GM12878 (cell line): ENCODE measurements at regions not wholly inside any gene's neighbourhood (a gene's known extent, or its start where the extent isn't known, plus 50 kb on each side); places are given as distances from the start of the nearest gene placed in this dataset.

Source experiments
- CHD1 ChIP-seq: IDR thresholded peaks from 2 replicates; pipeline ENCODE4 v1.6.1; 2012; ENCODE audit warnings: low read depth, low read length, improper control_type of control experiment
- CREM ChIP-seq: IDR thresholded peaks from 2 replicates; pipeline ENCODE4 v1.6.1; 2014; ENCODE audit warnings: antibody characterized with exemption, low read depth
- E4F1 ChIP-seq: fragments of 450-650 bp; IDR thresholded peaks from 2 replicates; pipeline ENCODE4 v1.6.1; 2018; ENCODE audit warnings: borderline replicate concordance, mild to moderate bottlenecking; ENCODE audit not compliant: partially characterized antibody
- ETV6 ChIP-seq, 2 experiments: fragments of 450-650 bp in 1 of 2; IDR thresholded peaks in 1 of 2; conservative IDR thresholded peaks in 1 of 2; 2 replicates each; pipeline ENCODE4 v1.6.1; 2014; ENCODE audit warnings: antibody characterized with exemption in 1 of 2, borderline replicate concordance in 1 of 2, low read depth in 1 of 2, mild to moderate bottlenecking in 1 of 2, moderate library complexity in 1 of 2
- HSF1 ChIP-seq: fragments of 150-350 bp; IDR thresholded peaks from 2 replicates; pipeline ENCODE4 v1.6.1; 2014; ENCODE audit warnings: mild to moderate bottlenecking, low read depth, low read length
- KAT2A ChIP-seq: conservative IDR thresholded peaks from 2 replicates; pipeline ENCODE4 v1.6.1; 2011; ENCODE audit warnings: low read depth, low read length; ENCODE audit not compliant: control insufficient read depth
- MLLT1 ChIP-seq: fragments of 450-650 bp; IDR thresholded peaks from 2 replicates; pipeline ENCODE4 v1.6.1; 2016; ENCODE audit warnings: mild to moderate bottlenecking
- MYB ChIP-seq: fragments of 150-350 bp; IDR thresholded peaks from 2 replicates; pipeline ENCODE4 v1.6.1; 2014; ENCODE audit warnings: mild to moderate bottlenecking, low read depth, low read length, borderline replicate concordance
- NFXL1 ChIP-seq: fragments of 450-650 bp; IDR thresholded peaks from 2 replicates; pipeline ENCODE4 v1.6.1; 2017; ENCODE audit warnings: antibody characterized with exemption, mild to moderate bottlenecking, borderline replicate concordance
- NR2C1 ChIP-seq: fragments of 450-650 bp; IDR thresholded peaks from 2 replicates; pipeline ENCODE4 v1.6.1; 2017; ENCODE audit warnings: antibody characterized with exemption, mild to moderate bottlenecking, moderate library complexity
- POLR2AphosphoS2 ChIP-seq: IDR thresholded peaks from 2 replicates; pipeline ENCODE4 v1.6.1; 2011; ENCODE audit warnings: low read depth, mild to moderate bottlenecking, low read length, improper control_type of control experiment, moderate library complexity
- POLR2AphosphoS5 ChIP-seq: IDR thresholded peaks from 2 replicates; pipeline ENCODE4 v1.6.1; 2011; ENCODE audit warnings: mild to moderate bottlenecking, low read length, inconsistent platforms
- RBBP5 ChIP-seq: fragments of 200-600 bp; sonication (generic); conservative IDR thresholded peaks from 2 replicates; pipeline ENCODE4 v1.6.1; 2016
- SMC3 ChIP-seq: IDR thresholded peaks from 2 replicates; pipeline ENCODE4 v1.6.1; 2011; ENCODE audit warnings: low read length, improper control_type of control experiment, borderline replicate concordance
- SP1 ChIP-seq: IDR thresholded peaks from one replicate; pipeline ENCODE4 v1.6.1; 2011; ENCODE audit warnings: low read depth, low read length
- TAF1 ChIP-seq: IDR thresholded peaks from 2 replicates; pipeline ENCODE4 v1.6.1; 2011; ENCODE audit warnings: mild to moderate bottlenecking, low read depth, low read length, borderline replicate concordance
- TCF12 ChIP-seq: IDR thresholded peaks from 2 replicates; pipeline ENCODE4 v1.6.1; 2011; ENCODE audit warnings: low read depth, mild to moderate bottlenecking, low read length
- YY1 ChIP-seq: IDR thresholded peaks from 2 replicates; pipeline ENCODE4 v1.6.1; 2011; ENCODE audit warnings: low read depth, mild to moderate bottlenecking, low read length
- TF ChIP-seq, protein P1 (sequence below): fragments of 450-650 bp; formaldehyde crosslinking; IDR thresholded peaks from 2 replicates; pipeline ENCODE4 v1.4.0; 2022; ENCODE audit warnings: mild to moderate bottlenecking, moderate library complexity

DNA sequence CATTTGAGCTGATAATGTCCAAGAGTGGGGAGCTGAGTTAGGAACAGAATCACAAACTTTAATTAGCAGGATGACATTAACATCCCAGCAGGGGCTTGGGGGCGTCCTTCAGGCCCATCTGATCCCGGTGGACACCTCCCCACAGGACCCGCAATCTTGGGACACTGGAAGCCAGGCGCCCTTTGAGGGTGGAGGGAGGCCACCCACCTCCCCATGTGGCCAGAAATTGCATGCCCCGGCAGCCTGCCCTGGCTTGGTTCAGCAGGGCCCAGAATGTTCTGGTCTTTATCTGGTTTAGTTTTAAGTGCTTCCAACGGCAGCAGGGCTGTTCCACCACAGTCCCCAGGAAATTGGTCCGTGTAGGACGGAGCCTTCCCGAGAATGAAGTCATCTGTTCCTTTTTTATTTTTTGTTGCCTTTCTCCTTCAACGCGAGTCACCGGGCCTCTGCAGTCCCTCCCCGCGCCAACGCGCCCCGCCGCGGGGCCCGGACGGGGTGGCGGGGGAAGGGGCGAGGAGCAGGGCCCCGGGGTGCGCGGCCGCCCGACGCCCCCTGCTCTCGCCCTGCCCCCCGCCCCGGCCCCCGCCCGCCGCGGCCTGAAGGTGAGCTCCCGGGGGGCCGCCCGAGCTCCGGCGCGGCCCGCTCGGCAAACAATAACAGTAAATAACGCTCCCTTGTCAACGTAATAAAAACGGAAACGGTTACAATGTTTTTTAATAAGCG lies 207.9 kb downstream of the C9orf50 start (continued):
- TF ChIP-seq, protein P1, sequence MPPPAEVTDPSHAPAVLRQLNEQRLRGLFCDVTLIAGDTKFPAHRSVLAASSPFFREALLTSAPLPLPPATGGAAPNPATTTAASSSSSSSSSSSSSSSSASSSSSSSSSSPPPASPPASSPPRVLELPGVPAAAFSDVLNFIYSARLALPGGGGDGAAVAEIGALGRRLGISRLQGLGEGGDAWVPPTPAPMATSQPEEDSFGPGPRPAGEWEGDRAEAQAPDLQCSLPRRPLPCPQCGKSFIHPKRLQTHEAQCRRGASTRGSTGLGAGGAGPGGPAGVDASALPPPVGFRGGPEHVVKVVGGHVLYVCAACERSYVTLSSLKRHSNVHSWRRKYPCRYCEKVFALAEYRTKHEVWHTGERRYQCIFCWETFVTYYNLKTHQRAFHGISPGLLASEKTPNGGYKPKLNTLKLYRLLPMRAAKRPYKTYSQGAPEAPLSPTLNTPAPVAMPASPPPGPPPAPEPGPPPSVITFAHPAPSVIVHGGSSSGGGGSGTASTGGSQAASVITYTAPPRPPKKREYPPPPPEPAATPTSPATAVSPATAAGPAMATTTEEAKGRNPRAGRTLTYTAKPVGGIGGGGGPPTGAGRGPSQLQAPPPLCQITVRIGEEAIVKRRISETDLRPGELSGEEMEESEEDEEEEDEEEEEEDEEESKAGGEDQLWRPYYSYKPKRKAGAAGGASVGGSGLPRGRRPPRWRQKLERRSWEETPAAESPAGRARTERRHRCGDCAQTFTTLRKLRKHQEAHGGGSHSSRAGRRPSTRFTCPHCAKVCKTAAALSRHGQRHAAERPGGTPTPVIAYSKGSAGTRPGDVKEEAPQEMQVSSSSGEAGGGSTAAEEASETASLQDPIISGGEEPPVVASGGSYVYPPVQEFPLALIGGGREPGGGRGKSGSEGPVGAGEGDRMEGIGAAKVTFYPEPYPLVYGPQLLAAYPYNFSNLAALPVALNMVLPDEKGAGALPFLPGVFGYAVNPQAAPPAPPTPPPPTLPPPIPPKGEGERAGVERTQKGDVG (CRISPR knock-in tag) = no peak
- no peak for TF ChIP-seq NR2C1
- TF ChIP-seq KAT2A = no peak
- TF ChIP-seq TAF1 = no peak
- TF ChIP-seq SP1 = no peak
- no peak for TF ChIP-seq ETV6 (conservative IDR thresholded peaks at IDR 0.05 in 1 of 2, IDR thresholded peaks at IDR 0.05 in 1 of 2; ENCODE audit: borderline replicate concordance in 1 of 2, low read depth in 1 of 2)
- TF ChIP-seq E4F1 = no peak
- no peak for TF ChIP-seq TCF12
- TF ChIP-seq SMC3 = no peak
- no peak; the same call in 1 of the 2 replicates for TF ChIP-seq POLR2AphosphoS5
- no peak; the same call in 1 of the 2 replicates for TF ChIP-seq CREM
- TF ChIP-seq CHD1 = no peak
- peak; percentile 64; the same call in 1 of the 2 replicates for TF ChIP-seq HSF1
- TF ChIP-seq MYB = no peak
- TF ChIP-seq RBBP5 = no peak
- no peak for TF ChIP-seq POLR2AphosphoS2
- 0 out of 2 replicates have a peak, but pooled peaks have one; percentile 3 for TF ChIP-seq YY1
- no peak for TF ChIP-seq MLLT1
- no peak for TF ChIP-seq NFXL1
